Occipital lobe (tissue), 2 donors: ENCODE measurements at regions not wholly inside any gene's neighbourhood (a gene's known extent, or its start where the extent isn't known, plus 50 kb on each side); places are given as distances from the start of the nearest gene placed in this dataset. TPM values are rescaled to one million over a fixed set of nuclear protein-coding genes. Genes with fewer than 3 reads are reported as not detected.

Experiments
- DNase-seq: peaks from one replicate; lab custom pipeline; 2025; lab: John Stamatoyannopoulos, UW
- small RNA-seq: library from RNA; depleted of rRNA; stranded (forward); fragments of <200 nt; gene quantifications from one replicate; pipeline ENCODE3, GENCODE V24; 2014

GRCh38 chr13:75947448-75947847 lies 311.3 kb downstream of the LMO7 start:
- no peak for DNase-seq

GRCh38 chr13:75946536-75947284 lies 310.6 kb downstream of the LMO7 start:
- peak; percentile 18 for DNase-seq

GRCh38 chr13:75945841-75946482 lies 309.8 kb downstream of the LMO7 start:
- DNase-seq, result no peak

GRCh38 chr13:75938811-75939560 lies 302.9 kb downstream of the LMO7 start:
- DNase-seq, result no peak

- no peak for DNase-seq
These were observed 300.7 kb downstream of the LMO7 start for GRCh38 chr13:75936791-75937190.

GRCh38 chr13:75935805-75936204 lies 299.7 kb downstream of the LMO7 start:
- no peak for DNase-seq

- DNase-seq, result no peak
These were observed 298.8 kb downstream of the LMO7 start for GRCh38 chr13:75934889-75935288.

GRCh38 chr13:75932636-75933035 lies 296.5 kb downstream of the LMO7 start:
- DNase-seq, result no peak

GRCh38 chr13:75931116-75931515 lies 295.0 kb downstream of the LMO7 start:
- no peak for DNase-seq

- no peak for DNase-seq
These were observed 292.9 kb downstream of the LMO7 start for GRCh38 chr13:75929076-75929475.

- no peak for DNase-seq
These were observed 291.1 kb downstream of the LMO7 start for GRCh38 chr13:75927183-75927669.

- DNase-seq, result no peak
These were observed 284.4 kb downstream of the LMO7 start for GRCh38 chr13:75920536-75920935.

- DNase-seq, result no peak
These were observed 283.6 kb downstream of the LMO7 start for GRCh38 chr13:75919660-75920199.

- no peak for DNase-seq
These were observed 278.9 kb downstream of the LMO7 start for GRCh38 chr13:75915066-75915465.

GRCh38 chr13:75913925-75914324 lies 277.8 kb downstream of the LMO7 start:
- DNase-seq, result no peak

- no peak for DNase-seq
These were observed 274.5 kb downstream of the LMO7 start for GRCh38 chr13:75910591-75910990.

Small RNA genes in the stretch of these regions (small RNA-seq; reads per million reads assigned to genes)
- gene RN7SL571P, result not detected
